CD14-positive monocyte (primary cell): ENCODE measurements at regions not wholly inside any gene's neighbourhood (a gene's known extent, or its start where the extent isn't known, plus 50 kb on each side); places are given as distances from the start of the nearest gene placed in this dataset.

Experiments used
- DNase-seq, 3 donors: peaks; one replicate each; pipeline ENCODE4 v3.0.0-alpha.2; 2011 to 2022
- H2AFZ ChIP-seq: 2 replicates; pipeline ENCODE4 v1.6.0; 2012; ENCODE audit warnings: mild to moderate bottlenecking, low read depth, low read length, inconsistent platforms; ENCODE audit not compliant: insufficient read depth, poor library complexity, severe bottlenecking
- H3K27ac ChIP-seq, 2 donors: 1 replicate in 1 of 2; 2 replicates in 1 of 2; pipeline ENCODE4 v1.5.1; 2012 to 2013; ENCODE audit warnings: low read length in 2 of 2, control low read depth in 1 of 2, inconsistent platforms in 1 of 2, low read depth in 1 of 2, mild to moderate bottlenecking in 1 of 2
- H3K27me3 ChIP-seq, 2 donors: one replicate each; pipeline versions ENCODE4 v1.6.0 to v1.6.1; 2011 to 2013; ENCODE audit warnings: low read length in 2 of 2; ENCODE audit not compliant: control insufficient read depth in 2 of 2, insufficient read depth in 2 of 2
- H3K36me3 ChIP-seq, 2 donors: replicated peaks in 1 of 2; 1 replicate in 1 of 2; 2 replicates in 1 of 2; pipeline versions ENCODE4 v1.5.1 to v1.6.1; 2012 to 2013; ENCODE audit warnings: low read length in 2 of 2, control low read depth in 1 of 2, inconsistent platforms in 1 of 2, mild to moderate bottlenecking in 1 of 2; ENCODE audit not compliant: insufficient read depth in 2 of 2, control insufficient read depth in 1 of 2
- H3K4me1 ChIP-seq, 2 donors: 1 replicate in 1 of 2; 2 replicates in 1 of 2; pipeline versions ENCODE4 v1.5.1 to v1.6.1; 2012 to 2013; ENCODE audit warnings: low read length in 2 of 2, control low read depth in 1 of 2, inconsistent platforms in 1 of 2, mild to moderate bottlenecking in 1 of 2, moderate library complexity in 1 of 2; ENCODE audit not compliant: insufficient read depth in 2 of 2, control insufficient read depth in 1 of 2
- H3K4me2 ChIP-seq: replicated peaks from 2 replicates; pipeline ENCODE3; 2012; ENCODE audit warnings: low read length, moderate library complexity, mild to moderate bottlenecking; ENCODE audit not compliant: poor library complexity, severe bottlenecking; ENCODE audit errors: extremely low read depth
- H3K4me3 ChIP-seq, 3 experiments: fragments of 200-600 bp in 1 of 3; sonication (generic) in 1 of 3; replicated peaks in 1 of 3; 1 replicate in 2 of 3; 2 replicates in 1 of 3; pipeline ENCODE4 v1.5.1; 2011 to 2013; ENCODE audit warnings: low read length in 3 of 3, mild to moderate bottlenecking in 3 of 3, control low read depth in 2 of 3, low read depth in 2 of 3, inconsistent platforms in 1 of 3, moderate library complexity in 1 of 3
- H3K79me2 ChIP-seq: 2 replicates; pipeline ENCODE4 v1.6.0; 2012; ENCODE audit warnings: mild to moderate bottlenecking, control low read depth, inconsistent platforms, low read length, moderate library complexity; ENCODE audit not compliant: insufficient read depth
- H3K9ac ChIP-seq: 2 replicates; pipeline ENCODE4 v1.6.0; 2017; ENCODE audit warnings: low read length, mild to moderate bottlenecking; ENCODE audit not compliant: insufficient read depth, poor library complexity, severe bottlenecking
- H3K9me3 ChIP-seq, 2 donors: replicated peaks in 1 of 2; 1 replicate in 1 of 2; 2 replicates in 1 of 2; pipeline versions ENCODE4 v1.5.1 to v1.6.1; 2012 to 2013; ENCODE audit warnings: low read length in 2 of 2, control low read depth in 1 of 2; ENCODE audit not compliant: control insufficient read depth in 1 of 2, insufficient read depth in 1 of 2
- H4K20me1 ChIP-seq: 2 replicates; pipeline ENCODE4 v1.6.0; 2012; ENCODE audit warnings: mild to moderate bottlenecking, low read length, control low read depth, moderate library complexity; ENCODE audit not compliant: insufficient read depth
- H3K27ac Mint-ChIP-seq, 7 donors: one replicate each; pipeline ENCODE4 v1.8.0; 2020; ENCODE audit warnings: mild to moderate bottlenecking in 7 of 7, mixed read lengths in 7 of 7, moderate library complexity in 6 of 7, inconsistent platforms in 2 of 7
- H3K27me3 Mint-ChIP-seq, 3 donors: one replicate each; pipeline ENCODE4 v1.8.0; 2021 to 2022; ENCODE audit warnings: low read depth in 3 of 3, mild to moderate bottlenecking in 3 of 3, mixed read lengths in 3 of 3, moderate library complexity in 3 of 3, inconsistent platforms in 1 of 3
- H3K36me3 Mint-ChIP-seq, 2 donors: one replicate each; pipeline ENCODE4 v1.8.0; 2020; ENCODE audit warnings: mixed read lengths in 2 of 2, inconsistent platforms in 1 of 2, mild to moderate bottlenecking in 1 of 2
- H3K4me1 Mint-ChIP-seq: one replicate; pipeline ENCODE4 v1.8.0; 2020; ENCODE audit warnings: mild to moderate bottlenecking, mixed read lengths
- H3K4me3 Mint-ChIP-seq, 2 donors: one replicate each; pipeline ENCODE4 v1.8.0; 2020; ENCODE audit warnings: mild to moderate bottlenecking in 2 of 2, mixed read lengths in 2 of 2, moderate library complexity in 1 of 2
- H3K9me3 Mint-ChIP-seq, 7 donors: one replicate each; pipeline ENCODE4 v1.8.0; 2020 to 2022; ENCODE audit warnings: mixed read lengths in 7 of 7, mild to moderate bottlenecking in 6 of 7, moderate library complexity in 6 of 7, inconsistent platforms in 2 of 7
- CTCF ChIP-seq: fragments of 200-600 bp; IDR thresholded peaks from one replicate; pipeline ENCODE4 v1.8.0; 2022; ENCODE audit warnings: antibody characterized with exemption, mild to moderate bottlenecking
- WGBS: methylation state at CpG from one replicate; pipeline ENCODE4 v1.1.5; 2013; ENCODE audit warnings: missing lambda C conversion rate; ENCODE audit not compliant: insufficient coverage; 5-methylcytosine and 5-hydroxymethylcytosine counted together
- intact Hi-C, 2 donors: fragments of 100-400 bp; cut with micrococcal nuclease; formaldehyde crosslinking; loops; one replicate each; pipeline versions ENCODE4 v1.15.0 to v1.15.1; 2023

- TF ChIP-seq CTCF = no peak
- no peak overlapping the region for H2AFZ ChIP-seq
- H3K4me1 Mint-ChIP-seq = no peaks in the 10 kb centered on the region
- no peaks in the 10 kb centered on the region for H3K9me3 ChIP-seq
- no peak overlapping the region for H3K4me3 ChIP-seq
- H3K4me3 Mint-ChIP-seq = no peak overlapping the region
- H3K27ac ChIP-seq = no peak overlapping the region
- DNase-seq = no peak
- H3K27me3 ChIP-seq = no peaks in the 10 kb centered on the region
- no peaks in the 10 kb centered on the region for H4K20me1 ChIP-seq
- no peaks in the 10 kb centered on the region for H3K36me3 Mint-ChIP-seq
- intact Hi-C loops = no loop called here
- no peak overlapping the region for H3K27ac Mint-ChIP-seq
- no peaks in the 10 kb centered on the region for H3K79me2 ChIP-seq
- H3K9ac ChIP-seq = no peak overlapping the region
- H3K27me3 Mint-ChIP-seq = peaks cover 2 to 25% (median 11%) of the 10 kb centered on the region in 3 donors
- no peaks in the 10 kb centered on the region for H3K36me3 ChIP-seq
- peaks cover 0 to 15% (median 6%) of the 10 kb centered on the region in 7 donors for H3K9me3 Mint-ChIP-seq
- H3K4me1 ChIP-seq = no peaks in the 10 kb centered on the region
- H3K4me2 ChIP-seq = no peak overlapping the region
Observed at GRCh38 chr20:58117944-58118343, 110.5 kb downstream of the ANKRD60 start.

DNA sequence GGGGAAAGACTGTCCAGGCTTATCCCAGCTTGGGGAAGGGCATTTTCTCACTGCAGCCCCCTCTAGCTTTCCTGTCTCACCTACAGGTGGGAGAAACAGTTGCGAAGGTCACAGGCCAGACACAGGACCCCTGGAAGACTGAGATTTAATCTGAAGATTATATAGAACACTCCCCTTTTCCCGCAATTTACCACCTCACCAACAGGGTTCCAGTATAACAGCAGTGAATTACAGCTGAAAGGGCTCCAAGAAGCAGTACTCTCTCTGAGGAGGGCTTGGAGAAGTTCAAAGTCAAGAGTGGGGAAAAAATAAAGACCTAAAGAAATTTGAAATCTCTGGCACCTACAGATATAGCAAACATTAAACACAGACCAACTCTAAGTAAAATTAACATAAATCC, 111.9 kb downstream of the ANKRD60 start:
- no peaks in the 10 kb centered on the region for H3K27me3 ChIP-seq

More for the DNA sequence above, 111.9 kb downstream of the ANKRD60 start:
- no peak overlapping the region for H2AFZ ChIP-seq
- TF ChIP-seq CTCF = no peak
- H3K9me3 Mint-ChIP-seq = peaks cover 0 to 15% (median 6%) of the 10 kb centered on the region in 7 donors
- H3K4me1 ChIP-seq = no peaks in the 10 kb centered on the region
- no peak overlapping the region for H3K27ac Mint-ChIP-seq
- no peaks in the 10 kb centered on the region for H3K36me3 ChIP-seq
- no peak overlapping the region for H3K9ac ChIP-seq
- peaks cover 4 to 25% (median 12%) of the 10 kb centered on the region in 3 donors for H3K27me3 Mint-ChIP-seq
- no CpG with 5 or more reads among the region's 2 CpGs for WGBS
- no peak for DNase-seq
- no peaks in the 10 kb centered on the region for H4K20me1 ChIP-seq
- H3K27ac ChIP-seq = no peak overlapping the region
- no peaks in the 10 kb centered on the region for H3K9me3 ChIP-seq
- no peak overlapping the region for H3K4me3 ChIP-seq
- intact Hi-C loops = no loop called here
- H3K4me2 ChIP-seq = no peak overlapping the region
- no peaks in the 10 kb centered on the region for H3K79me2 ChIP-seq
- peaks cover 5% of the 10 kb centered on the region for H3K4me1 Mint-ChIP-seq
- H3K36me3 Mint-ChIP-seq = no peaks in the 10 kb centered on the region
- H3K4me3 Mint-ChIP-seq = no peak overlapping the region
